Mammary epithelial cell (primary cell): ENCODE measurements at regions not wholly inside any gene's neighbourhood (a gene's known extent, or its start where the extent isn't known, plus 50 kb on each side); places are given as distances from the start of the nearest gene placed in this dataset.

Experiments used
- EZH2 ChIP-seq: IDR thresholded peaks from 2 replicates; pipeline ENCODE4 v1.6.1; 2012; ENCODE audit warnings: low read length, inconsistent platforms, borderline replicate concordance
- TF ChIP-seq, protein P1 (sequence below), 2 donors: IDR thresholded peaks in 1 of 2; conservative IDR thresholded peaks in 1 of 2; 2 replicates each; pipeline ENCODE4 v1.5.1; 2011 to 2012; ENCODE audit warnings: inconsistent platforms in 2 of 2, low read length in 2 of 2, mild to moderate bottlenecking in 2 of 2, control low read depth in 1 of 2, low read depth in 1 of 2; ENCODE audit not compliant: insufficient read depth in 1 of 2; ENCODE audit errors: extremely low read depth in 1 of 2

DNA sequence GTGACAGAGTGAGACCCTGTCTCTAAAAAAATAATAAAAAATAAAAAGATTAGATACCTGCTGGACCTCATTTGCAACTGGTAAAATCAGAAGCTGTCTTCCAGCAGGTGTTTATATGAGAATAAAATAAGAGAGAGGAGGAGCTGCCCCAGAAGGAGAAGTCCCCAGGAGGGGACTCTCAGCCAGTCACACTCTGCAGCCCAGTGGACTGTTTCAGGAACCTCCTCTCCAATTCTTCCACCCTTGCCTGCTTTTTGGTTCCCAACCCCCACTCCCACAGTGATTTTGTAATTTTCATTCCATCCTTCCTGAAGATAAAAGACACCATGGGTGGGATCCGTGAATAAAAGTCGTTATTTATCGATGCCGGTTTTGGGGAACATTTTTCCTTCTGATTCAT is 56.9 kb upstream of the TSHZ3 start:
- TF ChIP-seq, protein P1, sequence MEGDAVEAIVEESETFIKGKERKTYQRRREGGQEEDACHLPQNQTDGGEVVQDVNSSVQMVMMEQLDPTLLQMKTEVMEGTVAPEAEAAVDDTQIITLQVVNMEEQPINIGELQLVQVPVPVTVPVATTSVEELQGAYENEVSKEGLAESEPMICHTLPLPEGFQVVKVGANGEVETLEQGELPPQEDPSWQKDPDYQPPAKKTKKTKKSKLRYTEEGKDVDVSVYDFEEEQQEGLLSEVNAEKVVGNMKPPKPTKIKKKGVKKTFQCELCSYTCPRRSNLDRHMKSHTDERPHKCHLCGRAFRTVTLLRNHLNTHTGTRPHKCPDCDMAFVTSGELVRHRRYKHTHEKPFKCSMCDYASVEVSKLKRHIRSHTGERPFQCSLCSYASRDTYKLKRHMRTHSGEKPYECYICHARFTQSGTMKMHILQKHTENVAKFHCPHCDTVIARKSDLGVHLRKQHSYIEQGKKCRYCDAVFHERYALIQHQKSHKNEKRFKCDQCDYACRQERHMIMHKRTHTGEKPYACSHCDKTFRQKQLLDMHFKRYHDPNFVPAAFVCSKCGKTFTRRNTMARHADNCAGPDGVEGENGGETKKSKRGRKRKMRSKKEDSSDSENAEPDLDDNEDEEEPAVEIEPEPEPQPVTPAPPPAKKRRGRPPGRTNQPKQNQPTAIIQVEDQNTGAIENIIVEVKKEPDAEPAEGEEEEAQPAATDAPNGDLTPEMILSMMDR (conservative IDR thresholded peaks at IDR 0.05 in 1 of 2, IDR thresholded peaks at IDR 0.05 in 1 of 2; ENCODE audit: extremely low read depth in 1 of 2, insufficient read depth in 1 of 2, low read depth in 1 of 2, low read length in 2 of 2) = no peak
- no peak for TF ChIP-seq EZH2
